PC-9 (cell line): ENCODE measurements at regions not wholly inside any gene's neighbourhood (a gene's known extent, or its start where the extent isn't known, plus 50 kb on each side); places are given as distances from the start of the nearest gene placed in this dataset.

Experiments used
- EZH2 ChIP-seq: fragments of 200-600 bp; sonication (generic); IDR thresholded peaks from 2 replicates; pipeline ENCODE4 v1.8.0; 2017; ENCODE audit warnings: antibody characterized with exemption, low read depth
- TF ChIP-seq, protein P1 (sequence below): fragments of 200-600 bp; sonication (generic); conservative IDR thresholded peaks from 2 replicates; pipeline ENCODE4 v1.6.1; 2017; ENCODE audit warnings: mixed run types, antibody characterized with exemption, mild to moderate bottlenecking, moderate library complexity

DNA sequence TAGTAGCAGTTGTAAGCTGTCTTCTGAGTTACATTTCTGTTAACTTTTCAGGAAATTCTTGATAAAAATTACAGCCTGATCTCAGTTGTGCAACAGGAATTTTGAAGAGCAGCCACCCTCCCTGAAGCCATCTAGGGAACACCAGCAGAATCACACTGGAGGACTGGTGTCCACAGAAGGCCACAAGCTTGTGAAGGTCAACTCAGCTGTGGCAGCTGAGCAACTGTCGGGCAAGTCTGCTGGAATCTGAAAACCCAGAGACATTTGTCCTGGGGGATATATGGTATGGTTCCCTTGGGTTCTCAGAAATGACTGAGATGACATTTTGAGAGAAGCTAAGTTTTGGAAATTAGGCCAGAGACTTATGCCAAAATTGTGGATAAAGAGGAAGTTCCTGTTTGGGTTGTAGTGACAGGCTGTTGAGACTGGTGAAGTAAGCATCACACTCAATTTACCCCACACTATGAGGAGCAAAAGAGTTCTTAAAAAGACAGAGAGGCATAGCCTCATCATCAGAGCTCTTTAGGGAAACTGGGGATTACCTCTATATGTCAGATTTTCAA lies 78.1 kb upstream of the TNIP3 start:
- TF ChIP-seq, protein P1, sequence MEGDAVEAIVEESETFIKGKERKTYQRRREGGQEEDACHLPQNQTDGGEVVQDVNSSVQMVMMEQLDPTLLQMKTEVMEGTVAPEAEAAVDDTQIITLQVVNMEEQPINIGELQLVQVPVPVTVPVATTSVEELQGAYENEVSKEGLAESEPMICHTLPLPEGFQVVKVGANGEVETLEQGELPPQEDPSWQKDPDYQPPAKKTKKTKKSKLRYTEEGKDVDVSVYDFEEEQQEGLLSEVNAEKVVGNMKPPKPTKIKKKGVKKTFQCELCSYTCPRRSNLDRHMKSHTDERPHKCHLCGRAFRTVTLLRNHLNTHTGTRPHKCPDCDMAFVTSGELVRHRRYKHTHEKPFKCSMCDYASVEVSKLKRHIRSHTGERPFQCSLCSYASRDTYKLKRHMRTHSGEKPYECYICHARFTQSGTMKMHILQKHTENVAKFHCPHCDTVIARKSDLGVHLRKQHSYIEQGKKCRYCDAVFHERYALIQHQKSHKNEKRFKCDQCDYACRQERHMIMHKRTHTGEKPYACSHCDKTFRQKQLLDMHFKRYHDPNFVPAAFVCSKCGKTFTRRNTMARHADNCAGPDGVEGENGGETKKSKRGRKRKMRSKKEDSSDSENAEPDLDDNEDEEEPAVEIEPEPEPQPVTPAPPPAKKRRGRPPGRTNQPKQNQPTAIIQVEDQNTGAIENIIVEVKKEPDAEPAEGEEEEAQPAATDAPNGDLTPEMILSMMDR, result no peak
- no peak for TF ChIP-seq EZH2
